Loucy (cell line): ENCODE measurements at regions not wholly inside any gene's neighbourhood (a gene's known extent, or its start where the extent isn't known, plus 50 kb on each side); places are given as distances from the start of the nearest gene placed in this dataset.
A peak's percentile ranks its signal among the peaks of the same experiment; 100 is the strongest.

Experiments used
- H2AFZ ChIP-seq: fragments of 200-600 bp; sonication (generic); 2 replicates; pipeline ENCODE4 v1.6.0; 2016; ENCODE audit warnings: antibody characterized with exemption, mild to moderate bottlenecking, low read length, moderate library complexity
- H3F3A ChIP-seq: fragments of 200-600 bp; 2 replicates; pipeline ENCODE4 v1.6.0; 2016; ENCODE audit warnings: antibody characterized with exemption, low read depth, mild to moderate bottlenecking
- H3K27me3 ChIP-seq: fragments of 200-600 bp; sonication (generic); 2 replicates; pipeline ENCODE4 v1.6.1; 2014; ENCODE audit warnings: low read length, mild to moderate bottlenecking; ENCODE audit not compliant: insufficient read depth, poor library complexity, severe bottlenecking
- H3K36me3 ChIP-seq: fragments of 200-600 bp; sonication (generic); 2 replicates; pipeline ENCODE4 v1.6.1; 2016; ENCODE audit warnings: low read length; ENCODE audit not compliant: insufficient read depth
- H3K4me1 ChIP-seq: fragments of 200-600 bp; sonication (generic); 2 replicates; pipeline ENCODE4 v1.5.1; 2014; ENCODE audit warnings: low read length, mild to moderate bottlenecking; ENCODE audit not compliant: insufficient read depth, poor library complexity, severe bottlenecking
- H3K4me2 ChIP-seq: fragments of 200-600 bp; sonication (generic); 2 replicates; pipeline ENCODE4 v1.6.0; 2014; ENCODE audit warnings: antibody characterized with exemption, low read length, low read depth, mild to moderate bottlenecking; ENCODE audit not compliant: poor library complexity, severe bottlenecking
- H3K4me3 ChIP-seq: fragments of 200-600 bp; sonication (generic); 2 replicates; pipeline ENCODE4 v1.5.1; 2014; ENCODE audit warnings: low read length, mild to moderate bottlenecking, mixed read lengths; ENCODE audit not compliant: poor library complexity, severe bottlenecking
- H3K79me2 ChIP-seq: fragments of 200-600 bp; sonication (generic); 2 replicates; pipeline ENCODE4 v1.6.1; 2014; ENCODE audit warnings: low read length; ENCODE audit not compliant: insufficient read depth
- H3K9ac ChIP-seq: fragments of 200-600 bp; sonication (generic); 2 replicates; pipeline ENCODE4 v1.6.0; 2014; ENCODE audit warnings: mild to moderate bottlenecking, low read depth, low read length, moderate library complexity; ENCODE audit not compliant: poor library complexity, severe bottlenecking
- H3K9me2 ChIP-seq: fragments of 200-600 bp; sonication (generic); replicated peaks from 2 replicates; pipeline ENCODE4 v1.6.1; 2016; ENCODE audit warnings: low read depth, low read length, mixed read lengths
- H3K9me3 ChIP-seq: fragments of 200-600 bp; sonication (generic); 2 replicates; pipeline ENCODE4 v1.6.1; 2014; ENCODE audit warnings: mild to moderate bottlenecking, antibody characterized with exemption, low read length, low read depth; ENCODE audit not compliant: insufficient read depth
- H4K20me1 ChIP-seq: fragments of 200-600 bp; sonication (generic); 2 replicates; pipeline ENCODE4 v1.6.0; 2014; ENCODE audit warnings: antibody characterized with exemption, low read length, mild to moderate bottlenecking; ENCODE audit not compliant: insufficient read depth, poor library complexity, severe bottlenecking
- CTCF ChIP-seq: fragments of 200-600 bp; sonication (generic); conservative IDR thresholded peaks from 2 replicates; pipeline ENCODE4 v1.5.1; 2014; ENCODE audit warnings: mild to moderate bottlenecking, antibody characterized with exemption, low read length
- EZH2phosphoT487 ChIP-seq: fragments of 200-600 bp; IDR thresholded peaks from 2 replicates; pipeline ENCODE4 v1.6.1; 2018; ENCODE audit warnings: antibody characterized with exemption, mild to moderate bottlenecking, moderate library complexity, borderline replicate concordance

- no peak overlapping the region for H3K4me3 ChIP-seq
- H2AFZ ChIP-seq, result no peak overlapping the region
- H3K9ac ChIP-seq, result no peak overlapping the region
- H3F3A ChIP-seq, result no peaks in the 10 kb centered on the region
- no peaks in the 10 kb centered on the region for H3K9me3 ChIP-seq
- no peaks in the 10 kb centered on the region for H4K20me1 ChIP-seq
- no peaks in the 10 kb centered on the region for H3K27me3 ChIP-seq
- H3K4me1 ChIP-seq, result no peaks in the 10 kb centered on the region
- H3K4me2 ChIP-seq, result no peak overlapping the region
- H3K36me3 ChIP-seq, result no peaks in the 10 kb centered on the region
- no peaks in the 10 kb centered on the region for H3K79me2 ChIP-seq
- no peak for TF ChIP-seq EZH2phosphoT487
- no peak for TF ChIP-seq CTCF
- no peaks in the 10 kb centered on the region for H3K9me2 ChIP-seq
Observed at GRCh38 chr15:97733373-97733772, 227.1 kb upstream of the ARRDC4 start.

- no peaks in the 10 kb centered on the region for H3K36me3 ChIP-seq
- H3K9me2 ChIP-seq, result no peaks in the 10 kb centered on the region
- H4K20me1 ChIP-seq, result no peaks in the 10 kb centered on the region
- H3K9ac ChIP-seq, result no peak overlapping the region
- TF ChIP-seq EZH2phosphoT487 (no peak), CTCF (no peak)
- no peaks in the 10 kb centered on the region for H3F3A ChIP-seq
- no peaks in the 10 kb centered on the region for H3K27me3 ChIP-seq
- no peak overlapping the region for H2AFZ ChIP-seq
- H3K4me1 ChIP-seq, result no peaks in the 10 kb centered on the region
- H3K4me2 ChIP-seq, result no peak overlapping the region
- no peaks in the 10 kb centered on the region for H3K79me2 ChIP-seq
- H3K9me3 ChIP-seq, result no peaks in the 10 kb centered on the region
- no peak overlapping the region for H3K4me3 ChIP-seq
Observed at GRCh38 chr15:97736748-97737147, 223.8 kb upstream of the ARRDC4 start.

- Histone ChIP-seq H3K9me2 (no peaks in the 10 kb centered on the region), H4K20me1 (no peaks in the 10 kb centered on the region), H3K27me3 (no peaks in the 10 kb centered on the region), H3K9me3 (no peaks in the 10 kb centered on the region), H3K9ac (no peak overlapping the region), H3K79me2 (no peaks in the 10 kb centered on the region), H3K36me3 (no peaks in the 10 kb centered on the region), H2AFZ (no peak overlapping the region), H3K4me2 (no peak overlapping the region), H3K4me3 (no peak overlapping the region), H3K4me1 (no peaks in the 10 kb centered on the region), H3F3A (no peaks in the 10 kb centered on the region)
- no peak for TF ChIP-seq EZH2phosphoT487
- peak; percentile 83 for TF ChIP-seq CTCF
Observed at GRCh38 chr15:97745481-97746071, 214.9 kb upstream of the ARRDC4 start.
